ENCODE measurements at regions not wholly inside any gene's neighbourhood (a gene's known extent, or its start where the extent isn't known, plus 50 kb on each side); places are given as distances from the start of the nearest gene placed in this dataset.

DNA sequence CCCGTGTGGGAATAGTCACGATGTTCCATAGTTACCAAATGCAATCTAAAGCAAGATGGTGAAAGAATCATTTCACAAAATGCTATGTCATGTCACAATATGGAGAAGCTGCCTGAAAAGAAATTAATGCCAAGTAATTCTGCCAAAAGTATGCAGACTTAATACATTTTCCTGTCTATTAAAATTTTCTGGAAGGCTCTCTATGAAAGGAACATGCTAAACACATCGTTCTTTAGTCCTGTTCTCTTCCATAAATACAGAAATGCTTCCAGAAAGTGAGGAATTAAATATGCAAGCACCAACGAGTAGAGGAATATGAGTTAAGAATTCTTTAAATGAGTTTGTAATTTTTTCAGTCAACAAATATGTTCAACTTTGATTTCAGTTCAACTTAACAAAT, 266.8 kb upstream of the CRBN start:
- TF ChIP-seq YY1 (IDR thresholded peaks at IDR 0.05; ENCODE audit: insufficient read depth, insufficient read length), result no peak
- TF ChIP-seq SUZ12 (IDR thresholded peaks at IDR 0.05; ENCODE audit: extremely low read depth, insufficient read depth, insufficient read length), result no peak
